ENCODE measurements at regions not wholly inside any gene's neighbourhood (a gene's known extent, or its start where the extent isn't known, plus 50 kb on each side); places are given as distances from the start of the nearest gene placed in this dataset.

GRCh38 chr6:14656078-14656521, 538.5 kb downstream of the CD83 start:
- no peak for DNase-seq

- DNase-seq: no peak
Observed at GRCh38 chr6:14656649-14657048, 539.1 kb downstream of the CD83 start.

GRCh38 chr6:14658030-14658429, 540.5 kb downstream of the CD83 start:
- DNase-seq: no peak

GRCh38 chr6:14658886-14659561, 541.5 kb downstream of the CD83 start:
- no peak for DNase-seq

GRCh38 chr6:14659841-14660240, 542.3 kb downstream of the CD83 start:
- no peak for DNase-seq

- no peak for DNase-seq
Observed at GRCh38 chr6:14660806-14661579, 543.4 kb downstream of the CD83 start.

GRCh38 chr6:14661691-14662090, 544.1 kb downstream of the CD83 start:
- DNase-seq: no peak

- no peak for DNase-seq
Observed at GRCh38 chr6:14664112-14664601, 546.6 kb downstream of the CD83 start.

- DNase-seq: no peak
Observed at GRCh38 chr6:14664621-14665315, 547.2 kb downstream of the CD83 start.

GRCh38 chr6:14665827-14666724, 548.5 kb downstream of the CD83 start:
- DNase-seq: peak; percentile 27 to 44

GRCh38 chr6:14670806-14671205, 553.2 kb downstream of the CD83 start:
- no peak for DNase-seq

- no peak for DNase-seq
Observed at GRCh38 chr6:14671261-14671681, 553.7 kb downstream of the CD83 start.

- no peak for DNase-seq
Observed at GRCh38 chr6:14671937-14672336, 554.4 kb downstream of the CD83 start.

- no peak for DNase-seq
Observed at GRCh38 chr6:14673201-14673600, 555.6 kb downstream of the CD83 start.

- no peak for DNase-seq
Observed at GRCh38 chr6:14674458-14674857, 556.9 kb downstream of the CD83 start.

GRCh38 chr6:14674867-14675648, 557.5 kb downstream of the CD83 start:
- DNase-seq: no peak

GRCh38 chr6:14676064-14676463, 558.5 kb downstream of the CD83 start:
- no peak for DNase-seq

GRCh38 chr6:14676977-14677781, 559.6 kb downstream of the CD83 start:
- DNase-seq: no peak

- no peak for DNase-seq
Observed at GRCh38 chr6:14681699-14682487, 564.0 kb upstream of the JARID2 start.

GRCh38 chr6:14682812-14683211, 563.1 kb upstream of the JARID2 start:
- no peak for DNase-seq

All from stimulated activated CD4-positive, alpha-beta T cell treated with anti-CD3 and anti-CD28 coated beads, Interleukin-2, amount 100 ng/mL, for 48 hours (primary cell).